Sigmoid colon (tissue), 6 donors: ENCODE measurements at regions not wholly inside any gene's neighbourhood (a gene's known extent, or its start where the extent isn't known, plus 50 kb on each side); places are given as distances from the start of the nearest gene placed in this dataset.

Experiments used
- DNase-seq: peaks from one replicate; pipeline ENCODE4 v3.0.0-alpha.2; 2019
- H3K27ac ChIP-seq, 4 donors: fragments of 200-600 bp; sonication (generic); one replicate each; pipeline ENCODE4 v1.5.1; 2016 to 2019; ENCODE audit warnings: mild to moderate bottlenecking in 1 of 4
- H3K27me3 ChIP-seq, 3 donors: fragments of 200-600 bp; sonication (generic); one replicate each; pipeline ENCODE4 v1.5.1; 2019; ENCODE audit warnings: mild to moderate bottlenecking in 1 of 3
- H3K36me3 ChIP-seq, 4 donors: fragments of 200-600 bp; sonication (generic); one replicate each; pipeline ENCODE4 v1.5.1; 2016 to 2019
- H3K4me1 ChIP-seq, 4 donors: fragments of 200-600 bp; sonication (generic); one replicate each; pipeline ENCODE4 v1.5.1; 2017 to 2019
- H3K4me3 ChIP-seq, 4 donors: fragments of 200-600 bp; sonication (generic); one replicate each; pipeline ENCODE4 v1.5.1; 2017 to 2019; ENCODE audit warnings: mild to moderate bottlenecking in 2 of 4, moderate library complexity in 1 of 4
- H3K9me3 ChIP-seq, 4 donors: fragments of 200-600 bp in 3 of 4; sonication (generic) in 3 of 4; one replicate each; pipeline versions ENCODE4 v1.5.1 to v1.6.1; 2013 to 2019
- EP300 ChIP-seq, 4 donors: sonication (generic); formaldehyde crosslinking; IDR thresholded peaks; one replicate each; pipeline ENCODE4 v1.6.1; 2017; ENCODE audit warnings: antibody characterized with exemption in 4 of 4
- POLR2A ChIP-seq, 2 donors: fragments of 450-650 bp; IDR thresholded peaks; one replicate each; pipeline ENCODE4 v1.6.1; 2016; ENCODE audit warnings: antibody characterized with exemption in 2 of 2, mild to moderate bottlenecking in 2 of 2, moderate library complexity in 2 of 2
- POLR2AphosphoS5 ChIP-seq, 4 donors: sonication (generic); formaldehyde crosslinking; IDR thresholded peaks; one replicate each; pipeline ENCODE4 v1.6.1; 2017; ENCODE audit warnings: antibody characterized with exemption in 4 of 4
- WGBS, 2 donors: extraction: QIAGEN DNeasy Blood & Tissue Kit; methylation state at CpG; one replicate each; pipeline ENCODE4 v1.1.7; 2013; 5-methylcytosine and 5-hydroxymethylcytosine counted together
- intact Hi-C: fragments of 100-400 bp; cut with DNase I; formaldehyde crosslinking; loops from one replicate; pipeline ENCODE4 v1.15.1; 2023
- TF ChIP-seq, protein P1 (sequence below), 4 experiments: fragments of 450-650 bp in 3 of 4; fragments of 200-600 bp in 1 of 4; IDR thresholded peaks; one replicate each; pipeline ENCODE4 v1.5.1; 2016 to 2019; ENCODE audit warnings: antibody characterized with exemption in 4 of 4, mild to moderate bottlenecking in 3 of 4, moderate library complexity in 2 of 4
- donor health status: healthy with polysubstance abuse.
- donor health status: healthy.

DNA sequence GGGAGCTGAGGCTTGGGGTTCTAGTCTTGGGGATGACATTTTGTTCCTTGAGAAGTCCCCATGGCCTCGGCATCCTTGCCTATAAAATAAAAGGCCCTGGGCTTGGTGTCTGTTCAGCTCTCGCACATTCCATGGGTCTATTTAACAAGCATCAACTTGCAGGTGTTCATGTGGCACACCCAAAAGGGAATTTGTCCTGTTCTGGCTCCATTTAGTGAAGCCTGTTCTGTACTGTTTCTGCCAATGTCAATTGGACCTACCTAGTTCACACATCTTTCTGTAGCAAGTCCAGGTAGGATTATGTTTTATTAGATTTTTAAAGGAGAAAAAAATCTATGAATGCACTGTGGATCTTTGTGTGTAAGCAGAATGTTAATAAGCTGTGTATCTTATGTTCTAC, 262.0 kb downstream of the HIVEP2 start:
- Histone ChIP-seq H3K4me1 (no peaks in the 10 kb centered on the region), H3K9me3 (no peaks in the 10 kb centered on the region), H3K27ac (no peak overlapping the region), H3K27me3 (no peaks in the 10 kb centered on the region), H3K36me3 (no peaks in the 10 kb centered on the region), H3K4me3 (no peak overlapping the region)
- no peak for DNase-seq
- 24 to 77% methylated on average over 2 of the region's 2 CpGs for WGBS, 2 donors
- no peak for TF ChIP-seq POLR2AphosphoS5 (IDR thresholded peaks at IDR 0.05)
- no peak for TF ChIP-seq EP300 (IDR thresholded peaks at IDR 0.05)
- TF ChIP-seq, protein P1, sequence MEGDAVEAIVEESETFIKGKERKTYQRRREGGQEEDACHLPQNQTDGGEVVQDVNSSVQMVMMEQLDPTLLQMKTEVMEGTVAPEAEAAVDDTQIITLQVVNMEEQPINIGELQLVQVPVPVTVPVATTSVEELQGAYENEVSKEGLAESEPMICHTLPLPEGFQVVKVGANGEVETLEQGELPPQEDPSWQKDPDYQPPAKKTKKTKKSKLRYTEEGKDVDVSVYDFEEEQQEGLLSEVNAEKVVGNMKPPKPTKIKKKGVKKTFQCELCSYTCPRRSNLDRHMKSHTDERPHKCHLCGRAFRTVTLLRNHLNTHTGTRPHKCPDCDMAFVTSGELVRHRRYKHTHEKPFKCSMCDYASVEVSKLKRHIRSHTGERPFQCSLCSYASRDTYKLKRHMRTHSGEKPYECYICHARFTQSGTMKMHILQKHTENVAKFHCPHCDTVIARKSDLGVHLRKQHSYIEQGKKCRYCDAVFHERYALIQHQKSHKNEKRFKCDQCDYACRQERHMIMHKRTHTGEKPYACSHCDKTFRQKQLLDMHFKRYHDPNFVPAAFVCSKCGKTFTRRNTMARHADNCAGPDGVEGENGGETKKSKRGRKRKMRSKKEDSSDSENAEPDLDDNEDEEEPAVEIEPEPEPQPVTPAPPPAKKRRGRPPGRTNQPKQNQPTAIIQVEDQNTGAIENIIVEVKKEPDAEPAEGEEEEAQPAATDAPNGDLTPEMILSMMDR (IDR thresholded peaks at IDR 0.05), result no peak
- TF ChIP-seq POLR2A (IDR thresholded peaks at IDR 0.05), result no peak
- intact Hi-C loops, result no loop called here

DNA sequence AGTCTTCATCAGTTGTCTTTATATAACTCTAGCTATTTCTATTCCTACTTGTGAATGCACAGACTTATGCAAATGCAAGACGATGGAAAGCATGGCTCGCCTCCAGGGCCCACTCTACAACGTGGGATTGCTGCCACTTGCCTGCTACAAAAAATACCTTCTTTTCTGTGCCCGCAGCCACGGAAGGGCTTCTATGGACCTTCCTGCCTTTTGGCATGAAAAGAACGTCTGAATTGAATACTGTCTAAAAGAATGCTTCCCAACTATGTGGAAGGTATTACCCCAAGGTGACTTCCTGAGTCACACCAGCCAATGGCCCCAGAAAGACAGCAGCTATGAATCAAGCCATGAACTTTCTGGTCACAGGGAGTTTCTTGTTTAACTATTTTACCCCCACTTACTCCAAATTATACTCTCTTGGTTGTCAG, 261.2 kb downstream of the HIVEP2 start:
- WGBS, 2 donors, result 90 to 92% methylated on average over 6 of the region's 6 CpGs
- Histone ChIP-seq H3K27ac (no peak overlapping the region), H3K9me3 (no peaks in the 10 kb centered on the region), H3K36me3 (no peaks in the 10 kb centered on the region), H3K4me1 (no peaks in the 10 kb centered on the region), H3K4me3 (no peak overlapping the region), H3K27me3 (no peaks in the 10 kb centered on the region)
- TF ChIP-seq, protein P1 (IDR thresholded peaks at IDR 0.05), result no peak
- TF ChIP-seq POLR2A (IDR thresholded peaks at IDR 0.05) (no peak), POLR2AphosphoS5 (IDR thresholded peaks at IDR 0.05) (no peak), EP300 (IDR thresholded peaks at IDR 0.05) (no peak)
- intact Hi-C loops, result no loop called here
- DNase-seq, result no peak

DNA sequence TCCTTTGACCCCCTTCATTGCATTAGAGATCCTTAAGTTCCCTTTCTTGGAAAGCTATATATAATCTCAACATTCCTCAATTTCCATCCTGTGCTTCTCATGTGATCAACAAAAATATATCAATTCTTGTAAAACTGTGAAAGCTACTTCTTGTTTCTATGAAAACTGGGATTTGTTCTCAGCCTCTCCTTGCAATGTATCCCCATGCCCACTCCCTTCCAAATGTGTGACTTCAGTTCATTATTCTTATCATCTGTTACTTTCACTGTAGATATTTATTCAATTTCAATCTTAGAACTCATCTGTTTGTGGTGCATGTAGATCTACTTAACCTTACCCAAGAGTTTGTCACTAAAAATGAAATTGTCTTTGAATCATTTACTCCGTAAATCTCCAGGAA, 260.6 kb downstream of the HIVEP2 start:
- TF ChIP-seq POLR2AphosphoS5 (IDR thresholded peaks at IDR 0.05), result no peak
- TF ChIP-seq POLR2A (IDR thresholded peaks at IDR 0.05), result no peak
- TF ChIP-seq, protein P1 (IDR thresholded peaks at IDR 0.05), result no peak
- no peak for TF ChIP-seq EP300 (IDR thresholded peaks at IDR 0.05)
- no peak overlapping the region for H3K27ac ChIP-seq
- H3K4me3 ChIP-seq, result no peak overlapping the region
- H3K27me3 ChIP-seq, result no peaks in the 10 kb centered on the region
- intact Hi-C loops, result no loop called here
- no peak for DNase-seq
- no peaks in the 10 kb centered on the region for H3K36me3 ChIP-seq
- WGBS, 2 donors, result 89 to 97% methylated on average over 1 of the region's 1 CpG
- H3K4me1 ChIP-seq, result no peaks in the 10 kb centered on the region
- H3K9me3 ChIP-seq, result no peaks in the 10 kb centered on the region

DNA sequence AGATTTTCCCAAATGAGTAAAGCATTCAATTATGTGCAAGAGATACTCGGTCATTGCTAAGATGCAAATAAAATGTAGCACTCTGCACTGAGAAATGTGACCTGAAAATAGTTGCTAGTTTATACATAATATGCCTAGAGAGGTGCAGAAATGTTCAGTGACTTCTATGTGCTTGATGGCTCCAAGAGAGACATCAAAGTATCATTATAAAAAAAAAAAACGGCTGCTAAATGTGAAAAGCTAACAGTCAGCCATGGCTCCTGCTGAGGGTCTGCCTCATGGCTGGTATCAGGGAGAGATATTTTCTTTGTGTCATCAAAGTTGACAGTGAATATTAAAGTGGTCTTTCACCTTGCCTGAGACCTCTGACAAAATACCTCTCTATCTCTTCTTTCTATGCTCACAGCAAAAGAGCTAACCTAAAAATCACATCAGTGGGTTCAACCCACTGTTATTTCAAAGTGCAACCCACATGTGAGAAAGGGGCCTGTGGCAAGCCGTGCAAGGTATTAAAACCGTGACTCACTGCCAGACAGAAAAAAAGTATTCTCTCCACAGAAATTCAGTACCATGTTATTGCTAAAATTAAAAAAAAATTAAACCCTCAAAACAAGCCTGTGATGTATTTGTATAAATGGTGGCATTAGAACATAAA, 259.0 kb downstream of the HIVEP2 start:
- no peak overlapping the region for H3K4me3 ChIP-seq
- no peaks in the 10 kb centered on the region for H3K4me1 ChIP-seq
- TF ChIP-seq POLR2A (IDR thresholded peaks at IDR 0.05) (no peak), POLR2AphosphoS5 (IDR thresholded peaks at IDR 0.05) (no peak), EP300 (IDR thresholded peaks at IDR 0.05) (no peak)
- TF ChIP-seq, protein P1 (IDR thresholded peaks at IDR 0.05), result no peak
- no peaks in the 10 kb centered on the region for H3K27me3 ChIP-seq
- 77 to 89% methylated on average over 4 of the region's 4 CpGs for WGBS, 2 donors
- intact Hi-C loops, result no loop called here
- no peak overlapping the region for H3K27ac ChIP-seq
- no peaks in the 10 kb centered on the region for H3K9me3 ChIP-seq
- no peak for DNase-seq
- H3K36me3 ChIP-seq, result no peaks in the 10 kb centered on the region

DNA sequence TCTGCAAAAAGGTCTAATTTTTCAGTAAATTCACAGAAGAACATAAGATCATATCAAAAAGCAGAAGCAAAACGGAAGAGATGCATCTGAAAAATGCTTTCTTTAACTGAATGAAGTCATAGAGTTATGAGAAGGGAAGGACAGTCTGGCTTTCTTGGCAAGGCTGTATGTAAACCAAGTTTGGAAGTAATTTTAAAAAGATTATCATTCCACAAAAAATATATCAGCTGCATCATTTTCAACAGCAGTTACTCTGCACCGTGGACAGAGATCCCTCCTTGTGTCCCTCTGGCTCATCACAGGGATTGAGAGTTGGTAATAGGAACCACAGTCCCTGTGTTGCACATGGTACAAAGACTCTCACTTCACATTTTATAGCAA, 258.5 kb downstream of the HIVEP2 start:
- Histone ChIP-seq H3K36me3 (no peaks in the 10 kb centered on the region), H3K9me3 (no peaks in the 10 kb centered on the region), H3K27me3 (no peaks in the 10 kb centered on the region), H3K4me3 (no peak overlapping the region), H3K4me1 (no peaks in the 10 kb centered on the region), H3K27ac (no peak overlapping the region)
- WGBS, 2 donors, result 53 to 69% methylated on average over 2 of the region's 2 CpGs
- intact Hi-C loops, result no loop called here
- no peak for TF ChIP-seq POLR2A (IDR thresholded peaks at IDR 0.05)
- no peak for TF ChIP-seq POLR2AphosphoS5 (IDR thresholded peaks at IDR 0.05)
- no peak for TF ChIP-seq EP300 (IDR thresholded peaks at IDR 0.05)
- DNase-seq, result no peak
